ENCODE measurements at regions not wholly inside any gene's neighbourhood (a gene's known extent, or its start where the extent isn't known, plus 50 kb on each side); places are given as distances from the start of the nearest gene placed in this dataset.

GRCh38 chr2:152227969-152228592, 52.5 kb upstream of the STAM2 start:
- DNase-seq (ENCODE audit: low read depth) = peak; percentile 6

DNA sequence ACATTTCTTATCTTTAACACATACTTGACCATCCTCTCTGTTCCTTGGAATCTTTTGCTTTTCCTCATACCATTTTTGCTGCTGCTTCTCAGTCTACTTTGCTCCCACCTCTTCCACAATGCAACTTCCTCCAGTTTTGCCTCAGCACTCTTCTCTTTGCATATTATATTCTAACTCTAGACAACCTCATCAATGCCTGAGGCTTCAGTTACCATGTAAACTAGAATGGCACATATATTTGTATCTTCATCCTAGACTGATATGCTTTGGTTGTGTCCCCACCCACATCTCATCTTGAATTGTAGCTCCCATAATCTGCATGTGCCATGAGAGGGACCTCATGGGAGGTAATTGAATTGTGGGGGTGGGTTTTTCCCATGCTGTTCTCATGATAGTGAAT, 55.9 kb upstream of the STAM2 start:
- DNase-seq (ENCODE audit: low read depth) = no peak

DNA sequence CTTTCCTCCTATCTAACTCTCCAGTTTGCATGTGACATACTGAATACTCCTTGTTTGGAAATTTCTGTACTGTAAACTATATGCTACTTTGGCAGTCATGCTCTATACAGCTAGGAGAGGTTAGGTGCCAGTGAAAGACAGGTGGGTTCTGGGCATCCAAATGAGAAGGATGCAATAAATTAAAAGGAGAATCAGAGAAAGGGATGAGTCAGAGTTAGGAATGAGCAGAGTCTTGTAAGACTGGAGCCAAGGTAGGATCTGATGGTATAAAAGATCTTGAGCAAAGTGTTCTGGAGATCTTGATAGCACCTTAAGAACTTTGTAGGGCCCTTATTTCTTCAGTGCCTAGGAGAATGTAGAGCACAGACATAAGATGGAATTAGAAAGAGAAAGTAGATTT, 58.7 kb upstream of the STAM2 start:
- no peak for DNase-seq (ENCODE audit: low read depth)

DNA sequence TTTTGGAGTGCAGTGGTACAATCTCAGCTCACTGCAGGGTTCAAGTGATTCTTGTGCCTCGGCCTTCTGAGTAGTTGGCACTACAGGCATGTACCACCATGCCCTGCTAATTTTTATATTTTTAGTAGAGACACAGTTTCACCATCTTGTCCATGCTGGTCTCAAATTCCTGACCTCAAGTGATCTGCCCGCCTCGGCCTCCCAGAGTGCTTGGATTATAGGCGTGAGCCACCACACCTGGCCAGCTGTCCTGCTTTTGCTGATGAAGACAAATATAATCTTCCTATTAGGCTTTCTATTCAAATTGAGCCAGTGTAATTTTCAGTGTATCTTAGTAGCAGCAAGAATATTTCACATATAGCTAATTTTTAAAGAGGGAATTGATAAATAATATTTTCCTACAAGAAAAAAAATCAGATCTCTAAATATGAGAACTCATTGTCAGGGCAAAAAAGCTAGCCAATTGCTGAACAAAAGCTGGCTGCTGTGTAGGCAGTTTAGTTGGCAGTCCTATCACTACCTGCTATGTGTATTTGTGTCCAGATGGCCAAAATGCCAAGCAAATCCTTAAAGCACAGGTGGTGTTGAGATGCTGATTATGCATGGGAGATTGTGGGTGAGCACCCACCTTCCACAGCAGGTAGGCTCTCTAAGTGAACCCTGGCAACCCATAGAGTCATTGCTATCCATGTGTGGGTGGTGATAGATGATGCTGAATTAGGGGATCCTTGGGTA, 60.8 kb upstream of the STAM2 start:
- DNase-seq (ENCODE audit: low read depth) = no peak

- no peak for DNase-seq (ENCODE audit: low read depth)
These were observed 62.5 kb upstream of the STAM2 start for GRCh38 chr2:152238016-152238415.

- DNase-seq (ENCODE audit: low read depth) = no peak
These were observed 65.1 kb upstream of the STAM2 start for GRCh38 chr2:152240559-152241231.

- no peak for DNase-seq (ENCODE audit: low read depth)
These were observed 66.6 kb upstream of the STAM2 start for GRCh38 chr2:152241948-152242729.

DNA sequence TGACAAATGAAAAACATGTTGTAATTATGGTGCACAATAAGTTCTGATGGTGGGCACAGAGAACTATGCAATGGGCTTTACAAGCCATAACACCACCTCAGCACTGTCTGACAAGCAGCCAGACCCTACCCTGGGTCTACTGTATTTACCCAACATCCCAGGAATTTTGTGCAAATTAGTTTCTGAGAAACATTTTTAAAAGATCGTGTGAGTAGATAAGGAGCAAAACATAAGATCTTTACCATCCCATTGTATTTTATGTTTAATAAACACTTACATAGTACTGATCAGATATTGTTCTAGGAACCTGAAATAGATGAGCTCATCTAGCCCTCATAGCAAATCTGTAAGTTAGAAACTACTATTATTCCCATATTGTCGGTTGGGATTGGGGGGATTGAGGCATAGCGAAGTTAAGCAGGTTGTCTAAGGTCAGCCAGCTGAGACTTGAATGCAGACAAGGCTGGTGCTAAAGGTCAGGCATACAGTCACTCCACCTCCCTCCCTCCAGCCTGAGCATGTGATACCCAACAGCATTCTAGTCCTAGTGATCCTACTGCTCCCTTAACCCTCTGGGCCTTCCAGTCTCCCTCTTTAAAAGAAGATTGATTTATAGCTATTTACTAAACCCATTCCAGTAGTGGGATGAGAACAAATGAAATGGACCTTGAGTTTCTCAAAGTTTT, 67.4 kb upstream of the STAM2 start:
- DNase-seq (ENCODE audit: low read depth) = no peak

- DNase-seq (ENCODE audit: low read depth) = no peak
These were observed 68.4 kb upstream of the STAM2 start for GRCh38 chr2:152243761-152244640.

DNA sequence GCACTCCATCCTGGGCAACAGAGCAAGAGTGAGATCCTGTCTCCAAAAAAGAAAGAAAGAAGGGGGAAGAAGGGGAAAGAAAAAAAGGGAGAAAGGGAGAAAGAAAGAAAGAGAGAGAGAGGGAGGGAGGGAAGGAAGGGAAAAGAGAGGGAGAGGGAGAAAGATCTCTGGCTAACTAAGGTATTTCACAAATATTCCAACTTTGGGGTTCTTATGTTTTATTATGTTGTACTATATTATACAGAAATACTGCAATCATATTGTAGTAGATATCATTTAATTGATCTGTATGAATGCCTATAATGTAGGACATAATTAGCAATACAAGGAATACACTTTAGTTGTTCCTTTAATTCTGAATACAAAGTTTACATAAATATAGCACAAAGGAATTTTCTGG, 70.1 kb upstream of the STAM2 start:
- DNase-seq (ENCODE audit: low read depth) = no peak

DNA sequence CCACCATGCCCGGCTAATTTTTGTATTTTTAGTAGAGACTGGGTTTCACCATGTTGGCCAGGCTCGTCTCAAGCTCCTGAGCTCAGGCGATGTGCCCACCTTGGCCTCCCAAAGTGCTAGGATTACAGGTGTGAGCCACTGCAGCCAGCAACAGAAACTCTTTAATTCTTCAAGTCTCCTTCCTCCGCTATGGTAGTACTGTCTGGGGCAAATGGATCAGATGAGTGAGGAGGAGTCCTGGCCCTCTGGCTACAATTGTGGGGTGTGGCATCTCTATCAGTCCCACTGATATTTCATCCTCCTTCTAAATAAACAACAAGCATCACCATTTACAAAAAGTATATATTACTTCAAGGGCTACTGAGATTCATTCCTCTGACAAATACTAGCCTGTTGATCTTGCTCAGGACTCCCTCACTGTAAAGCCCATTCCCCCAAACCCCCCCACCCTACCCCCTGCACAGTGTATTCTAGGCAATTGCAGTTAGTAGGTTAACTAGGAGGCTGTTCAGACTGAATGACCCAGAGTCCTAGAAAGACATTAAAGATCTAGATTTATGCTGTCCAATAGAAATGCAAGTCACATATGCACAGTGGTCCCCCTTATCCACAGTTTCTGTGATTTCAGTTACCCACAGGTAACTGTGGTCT, 71.2 kb upstream of the STAM2 start:
- DNase-seq (ENCODE audit: low read depth) = no peak

DNA sequence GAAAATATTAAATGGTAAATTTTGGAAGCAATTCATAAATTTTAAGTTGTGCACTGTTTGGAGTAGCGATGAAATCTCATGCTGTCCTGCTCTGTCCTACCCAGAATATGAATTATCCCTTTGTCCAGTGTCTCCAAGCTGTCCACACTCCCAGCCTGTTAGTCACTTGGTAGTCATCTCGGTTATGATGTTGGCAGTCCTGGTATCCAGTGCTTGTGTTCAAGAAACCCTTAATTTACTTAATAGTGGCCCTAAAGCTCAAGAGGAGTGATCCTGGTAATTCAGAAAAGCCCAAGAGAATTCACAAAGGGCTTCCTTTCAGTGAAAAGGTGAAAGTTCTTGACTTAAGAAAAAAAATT, 71.8 kb upstream of the STAM2 start:
- peak; percentile 15 for DNase-seq (ENCODE audit: low read depth)

- no peak for DNase-seq (ENCODE audit: low read depth)
These were observed 75.0 kb upstream of the STAM2 start for GRCh38 chr2:152250421-152251100.

- no peak for DNase-seq (ENCODE audit: low read depth)
These were observed 75.6 kb upstream of the STAM2 start for GRCh38 chr2:152251211-152251610.

DNA sequence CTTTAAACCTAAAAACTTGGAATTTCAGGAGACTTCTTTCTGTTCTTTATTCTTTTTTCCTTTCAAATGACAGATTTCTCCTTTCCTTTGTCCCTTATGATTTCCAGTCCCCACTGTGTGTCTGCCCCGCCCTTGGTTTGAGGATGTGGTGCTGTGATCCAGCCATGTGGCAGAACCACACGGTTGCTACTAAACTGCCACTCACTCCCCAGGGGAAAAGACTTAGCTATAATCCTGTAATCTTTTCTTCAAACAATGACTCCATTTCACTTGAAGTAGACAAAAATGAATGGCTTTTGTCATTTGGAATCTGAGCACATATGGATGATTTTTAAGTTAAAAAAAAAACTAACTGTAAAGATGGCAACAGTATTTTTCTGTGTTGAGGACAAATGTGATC, 76.2 kb upstream of the STAM2 start:
- no peak for DNase-seq (ENCODE audit: low read depth)

DNA sequence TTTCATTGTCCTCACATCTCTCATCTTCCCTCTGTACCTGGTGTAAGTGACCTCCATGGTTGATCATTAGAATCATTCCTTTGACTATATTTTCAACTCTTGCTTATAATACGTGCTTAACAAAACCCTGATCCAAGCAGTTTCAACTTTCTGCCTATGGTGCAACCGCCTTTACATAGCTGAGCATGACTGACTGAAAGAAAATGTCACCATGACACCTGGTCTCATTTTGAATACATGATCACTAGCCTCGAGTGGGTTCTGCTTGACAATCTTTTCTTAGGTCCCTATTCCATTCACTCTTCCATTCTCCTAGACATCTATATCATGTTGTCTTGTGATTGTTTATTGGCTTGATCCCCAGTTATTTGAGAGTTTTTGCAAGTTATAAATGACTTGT, 78.9 kb upstream of the STAM2 start:
- no peak for DNase-seq (ENCODE audit: low read depth)

DNA sequence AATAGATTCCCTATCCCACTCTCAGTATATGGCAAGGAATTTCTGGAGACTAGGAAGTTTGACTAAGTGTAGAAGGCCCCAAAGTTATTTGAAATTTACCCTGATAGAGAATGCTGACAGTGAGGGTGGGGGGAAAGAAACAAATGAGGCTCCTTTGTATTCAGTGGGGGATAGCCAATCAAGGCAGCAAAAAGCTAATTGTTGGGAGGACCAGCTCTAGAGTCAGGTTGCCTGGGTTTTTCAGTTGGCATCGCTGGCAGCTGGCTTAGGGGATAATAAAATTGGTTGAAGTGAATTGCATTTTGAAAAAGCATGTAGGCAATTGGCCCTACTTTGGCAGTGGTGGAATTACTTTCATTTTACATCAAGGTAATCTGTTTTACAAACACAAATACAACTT, 79.4 kb upstream of the STAM2 start:
- no peak for DNase-seq (ENCODE audit: low read depth)

DNA sequence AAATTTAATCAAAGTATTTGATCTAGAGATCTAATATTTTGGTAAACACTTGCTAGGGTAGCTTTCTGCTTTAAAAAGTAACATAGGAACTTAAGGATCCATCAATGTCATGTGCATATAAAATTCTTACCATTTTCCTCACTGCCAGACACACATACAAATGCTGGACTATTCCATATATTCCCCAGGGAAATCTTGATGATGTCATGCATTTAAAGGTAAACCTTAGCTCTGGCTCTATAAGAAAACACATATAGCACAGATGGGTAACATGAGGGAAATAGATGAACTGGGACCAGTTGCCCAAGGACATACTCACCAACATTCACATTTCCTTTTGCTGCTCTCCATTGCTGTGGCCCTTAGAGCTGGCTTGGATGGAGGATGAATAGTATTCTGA, 79.1 kb upstream of the FMNL2 start:
- DNase-seq (ENCODE audit: low read depth) = no peak

DNA sequence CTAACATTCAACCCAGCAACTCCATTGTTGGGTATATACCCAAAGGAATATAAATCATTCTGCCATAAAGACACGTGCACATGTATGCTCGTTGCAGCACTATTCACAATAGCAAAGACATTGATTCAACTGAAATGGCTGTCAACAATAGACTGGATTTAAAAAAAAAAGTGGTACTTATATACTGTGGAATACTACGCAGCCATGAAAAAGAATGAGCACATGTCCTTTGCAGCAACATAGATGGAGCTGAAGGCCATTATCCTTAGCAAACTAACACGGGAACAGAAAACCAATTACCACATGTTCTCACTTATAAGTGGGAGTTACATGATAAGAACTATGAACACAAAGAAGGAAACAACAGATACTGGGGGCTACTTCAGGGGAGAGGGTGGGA, 74.0 kb upstream of the FMNL2 start:
- DNase-seq (ENCODE audit: low read depth) = no peak

GRCh38 chr2:152263911-152264310, 71.1 kb upstream of the FMNL2 start:
- no peak for DNase-seq (ENCODE audit: low read depth)

Measured in GM04504 (cell line).